IMR-90 (cell line): ENCODE measurements at regions not wholly inside any gene's neighbourhood (a gene's known extent, or its start where the extent isn't known, plus 50 kb on each side); places are given as distances from the start of the nearest gene placed in this dataset.

ENCODE experiments used
- ATAC-seq: fragments of 200-7000 bp; cut with Tn5 transposase; 2 replicates; pipeline ENCODE4 v1.9.1; 2020; ENCODE audit warnings: low read depth, mild to moderate bottlenecking, moderate library complexity
- BruUV-seq: library from RNA; stranded (reverse); fragments of 400-500 nt; replicated peaks from 2 replicates; lab custom pipeline; 2021; lab: Mats Ljungman, UMichigan
- CTCF ChIA-PET: fragments of 300-600 bp; formaldehyde crosslinking; extraction: SDS; loops from one replicate; lab custom pipeline; 2021; ENCODE audit warnings: antibody characterized with exemption; lab: Yijun Ruan, JAX
- POLR2A ChIA-PET: fragments of 300-600 bp; sonication (Branson Sonifier 250); formaldehyde crosslinking; loops from one replicate; lab custom pipeline; 2022; ENCODE audit warnings: antibody characterized with exemption; ENCODE audit not compliant: unreplicated experiment; lab: Charles Lee
- DNase-seq: peaks from one replicate; pipeline ENCODE4 v3.0.0; 2013
- H2AFZ ChIP-seq: replicated peaks from 2 replicates; pipeline ENCODE3; 2013; ENCODE audit warnings: low read length, mild to moderate bottlenecking; ENCODE audit not compliant: poor library complexity
- H2AK5ac ChIP-seq: 2 replicates; pipeline ENCODE4 v1.6.1; 2013; ENCODE audit warnings: low read depth, low read length, inconsistent platforms
- H2AK9ac ChIP-seq: replicated peaks from 2 replicates; pipeline ENCODE3; 2013; ENCODE audit warnings: mild to moderate bottlenecking, low read depth, low read length, moderate library complexity; ENCODE audit not compliant: poor library complexity
- H2BK120ac ChIP-seq: 2 replicates; pipeline ENCODE4 v1.6.1; 2013; ENCODE audit warnings: low read depth, low read length, inconsistent platforms
- H2BK15ac ChIP-seq: 3 replicates; pipeline ENCODE4 v1.6.1; 2013; ENCODE audit warnings: low read depth, low read length, inconsistent platforms
- H2BK20ac ChIP-seq: 2 replicates; pipeline ENCODE4 v1.6.1; 2013; ENCODE audit warnings: low read depth, mild to moderate bottlenecking, inconsistent platforms, low read length, moderate library complexity
- H2BK5ac ChIP-seq: 2 replicates; pipeline ENCODE4 v1.6.1; 2013; ENCODE audit warnings: mild to moderate bottlenecking, low read depth, low read length, inconsistent platforms; ENCODE audit not compliant: poor library complexity, severe bottlenecking
- H3K14ac ChIP-seq: replicated peaks from 2 replicates; pipeline ENCODE4 v1.6.1; 2013; ENCODE audit warnings: low read depth, low read length, inconsistent platforms
- H3K18ac ChIP-seq: 2 replicates; pipeline ENCODE4 v1.6.1; 2013; ENCODE audit warnings: low read depth, low read length, control low read depth
- H3K23ac ChIP-seq: 2 replicates; pipeline ENCODE4 v1.6.1; 2013; ENCODE audit warnings: low read depth, low read length, inconsistent platforms
- H3K27ac ChIP-seq: 2 replicates; pipeline ENCODE4 v1.5.1; 2013; ENCODE audit warnings: mild to moderate bottlenecking, control low read depth, low read length; ENCODE audit not compliant: insufficient read depth
- H3K27me3 ChIP-seq: 2 replicates; pipeline ENCODE4 v1.6.1; 2013; ENCODE audit warnings: low read length; ENCODE audit not compliant: control insufficient read depth, insufficient read depth
- H3K36me3 ChIP-seq: 2 replicates; pipeline ENCODE4 v1.6.1; 2013; ENCODE audit warnings: low read length, mixed read lengths; ENCODE audit not compliant: control insufficient read depth, insufficient read depth
- H3K4ac ChIP-seq: 2 replicates; pipeline ENCODE4 v1.6.1; 2013; ENCODE audit warnings: low read depth, low read length, inconsistent platforms
- H3K4me1 ChIP-seq: 2 replicates; pipeline ENCODE4 v1.6.1; 2013; ENCODE audit warnings: low read length, mixed read lengths; ENCODE audit not compliant: control insufficient read depth, insufficient read depth
- H3K4me2 ChIP-seq: 2 replicates; pipeline ENCODE4 v1.6.1; 2013; ENCODE audit warnings: low read depth, mild to moderate bottlenecking, control low read depth, low read length, moderate library complexity
- H3K4me3 ChIP-seq: 2 replicates; pipeline ENCODE4 v1.5.1; 2013; ENCODE audit warnings: low read depth, mild to moderate bottlenecking, control low read depth, low read length, moderate library complexity; ENCODE audit not compliant: insufficient read depth
- H3K56ac ChIP-seq: 2 replicates; pipeline ENCODE4 v1.6.1; 2013; ENCODE audit warnings: low read length, inconsistent platforms; ENCODE audit not compliant: insufficient read depth; ENCODE audit errors: extremely low read depth
- H3K79me1 ChIP-seq, 2 experiments: 2 replicates each; pipeline ENCODE4 v1.6.1; 2013; ENCODE audit warnings: low read length in 2 of 2, inconsistent platforms in 1 of 2, low read depth in 1 of 2
- H3K9ac ChIP-seq: 2 replicates; pipeline ENCODE4 v1.6.1; 2013; ENCODE audit warnings: low read depth, low read length, control low read depth
- H3K9me1 ChIP-seq: 2 replicates; pipeline ENCODE4 v1.6.1; 2013; ENCODE audit warnings: low read length, inconsistent platforms; ENCODE audit not compliant: insufficient read depth
- H3K9me3 ChIP-seq: 2 replicates; pipeline ENCODE4 v1.6.1; 2013; ENCODE audit warnings: low read length; ENCODE audit not compliant: control insufficient read depth, insufficient read depth
- H4K20me1 ChIP-seq: 2 replicates; pipeline ENCODE4 v1.6.1; 2013; ENCODE audit warnings: low read length, inconsistent platforms; ENCODE audit not compliant: insufficient read depth
- H4K5ac ChIP-seq: 2 replicates; pipeline ENCODE4 v1.6.1; 2013; ENCODE audit warnings: mild to moderate bottlenecking, low read depth, low read length, control low read depth
- H4K8ac ChIP-seq, 2 experiments: 2 replicates each; pipeline ENCODE4 v1.6.1; 2013; ENCODE audit warnings: low read depth in 2 of 2, low read length in 2 of 2, control low read depth in 1 of 2, inconsistent platforms in 1 of 2
- H4K91ac ChIP-seq: 2 replicates; pipeline ENCODE4 v1.6.1; 2013; ENCODE audit warnings: low read depth, low read length, inconsistent platforms; ENCODE audit not compliant: insufficient read depth
- BHLHE40 ChIP-seq: fragments of 150-350 bp; IDR thresholded peaks from 2 replicates; pipeline ENCODE4 v1.6.1; 2016; ENCODE audit warnings: mild to moderate bottlenecking, low read depth, low read length
- CEBPB ChIP-seq: IDR thresholded peaks from 2 replicates; pipeline ENCODE4 v1.6.1; 2012; ENCODE audit warnings: low read depth, low read length, improper control_type of control experiment
- CHD1 ChIP-seq: IDR thresholded peaks from 2 replicates; pipeline ENCODE4 v1.6.1; 2012; ENCODE audit warnings: low read depth, low read length, improper control_type of control experiment
- MAFK ChIP-seq: IDR thresholded peaks from 2 replicates; pipeline ENCODE4 v1.6.1; 2012; ENCODE audit warnings: low read depth, low read length, improper control_type of control experiment
- MAZ ChIP-seq: IDR thresholded peaks from 2 replicates; pipeline ENCODE4 v1.6.1; 2012; ENCODE audit warnings: low read depth, mild to moderate bottlenecking, low read length, improper control_type of control experiment, moderate library complexity, borderline replicate concordance
- MXI1 ChIP-seq: IDR thresholded peaks from 2 replicates; pipeline ENCODE4 v1.6.1; 2012; ENCODE audit warnings: low read depth, mild to moderate bottlenecking, low read length, moderate library complexity, borderline replicate concordance
- NFE2L2 ChIP-seq: fragments of 150-350 bp; IDR thresholded peaks from 2 replicates; pipeline ENCODE4 v1.6.1; 2016; ENCODE audit warnings: low read depth, mild to moderate bottlenecking, low read length
- POLR2A ChIP-seq: IDR thresholded peaks from 2 replicates; pipeline ENCODE4 v1.6.1; 2012; ENCODE audit warnings: mild to moderate bottlenecking, low read depth, low read length
- RAD21 ChIP-seq: IDR thresholded peaks from 2 replicates; pipeline ENCODE4 v1.6.1; 2012; ENCODE audit warnings: low read length, improper control_type of control experiment
- RCOR1 ChIP-seq: IDR thresholded peaks from 2 replicates; pipeline ENCODE4 v1.6.1; 2012; ENCODE audit warnings: mild to moderate bottlenecking, low read length, improper control_type of control experiment; ENCODE audit not compliant: insufficient replicate concordance
- RFX5 ChIP-seq: IDR thresholded peaks from 2 replicates; pipeline ENCODE4 v1.8.0; 2012; ENCODE audit warnings: low read depth, mild to moderate bottlenecking, low read length, moderate library complexity
- SMC3 ChIP-seq: fragments of 150-350 bp; IDR thresholded peaks from 2 replicates; pipeline ENCODE4 v1.6.1; 2016; ENCODE audit warnings: low read depth, mild to moderate bottlenecking, antibody characterized with exemption, low read length, moderate library complexity
- WGBS, 2 experiments: methylation state at CpG; one replicate each; pipeline versions ENCODE4 v1.1.5 to v1.1.7; 2013; ENCODE audit warnings: missing lambda C conversion rate in 2 of 2; ENCODE audit not compliant: insufficient read length in 1 of 2; ENCODE audit errors: extremely low coverage in 2 of 2; 5-methylcytosine and 5-hydroxymethylcytosine counted together
- dilution Hi-C: fragments of 300-500 bp; cut with HindIII; formaldehyde crosslinking; loops from one replicate; pipeline ENCODE4 v1.14.3; 2018; ENCODE audit warnings: low sequenced_read_pairs; ENCODE audit not compliant: unreplicated experiment
- in situ Hi-C: fragments of 300-500 bp; cut with MboI; formaldehyde crosslinking; loops from 3 replicates; pipeline ENCODE4 v1.14.3; 2019; ENCODE audit warnings: low sequenced_read_pairs, inconsistent platforms, mixed read lengths
- intact Hi-C: fragments of 100-400 bp; cut with micrococcal nuclease; formaldehyde crosslinking; loops from 2 replicates; pipeline ENCODE4 v1.10.0; 2022
- TF ChIP-seq, protein P1 (sequence below): fragments of 150-350 bp; IDR thresholded peaks from 2 replicates; pipeline ENCODE4 v1.6.1; 2017; ENCODE audit warnings: mild to moderate bottlenecking, antibody characterized with exemption, low read length, low read depth
- TF ChIP-seq, protein P2 (sequence below): conservative IDR thresholded peaks from 2 replicates; pipeline ENCODE4 v1.5.1; 2012; ENCODE audit warnings: mild to moderate bottlenecking, low read depth, low read length, improper control_type of control experiment

GRCh38 chr17:77433385-77434135 lies 292.8 kb downstream of the SEC14L1 start:
- peak overlapping the region; percentile 77 for H2BK120ac ChIP-seq
- 30% methylated on average over 6 of the region's 27 CpGs; no CpG with 5 or more reads in 1 of the 2 experiments for WGBS, 2 experiments
- H3K18ac ChIP-seq = no peak overlapping the region; the same call in 1 of the 2 replicates
- no TSS peak for BruUV-seq
- ATAC-seq = peak; percentile 15
- H4K91ac ChIP-seq = peak overlapping the region; percentile 80
- in situ Hi-C loops (no loop called here), dilution Hi-C loops (no loop called here), intact Hi-C loops (loop anchor here (5.0 kb wide), 1 partner anchor 579 kb away; no protein-coding TSS in a partner anchor)
- peaks cover 48 to 96% of the 10 kb centered on the region in 2 experiments for H3K79me1 ChIP-seq
- no peak overlapping the region for H3K4me3 ChIP-seq
- H3K14ac ChIP-seq = peak overlapping the region; percentile 78
- peak overlapping the region; percentile 84 for H3K4ac ChIP-seq
- peak overlapping the region; percentile 52; the same call in 1 of the 2 replicates for H3K23ac ChIP-seq
- peaks cover 66% of the 10 kb centered on the region for H3K4me1 ChIP-seq
- 0 out of 2 replicates have a peak overlapping the region, but pooled peaks have one; percentile 39 for H3K56ac ChIP-seq
- POLR2A ChIA-PET = no interaction called here
- H3K9ac ChIP-seq = no peak overlapping the region
- H2AK9ac ChIP-seq = peak overlapping the region; percentile 60
- H3K27me3 ChIP-seq = no peaks in the 10 kb centered on the region
- peaks cover 42% of the 10 kb centered on the region for H3K9me1 ChIP-seq
- peaks cover 19% of the 10 kb centered on the region; the same call in 1 of the 2 replicates for H3K36me3 ChIP-seq
- H3K27ac ChIP-seq = peak overlapping the region; percentile 58
- peak; percentile 82 for DNase-seq
- H4K20me1 ChIP-seq = peaks cover 88% of the 10 kb centered on the region
- H2BK20ac ChIP-seq = no peak overlapping the region
- peak overlapping the region; percentile 11; the same call in 1 of the 2 replicates for H3K4me2 ChIP-seq
- H4K5ac ChIP-seq = peak overlapping the region; percentile 5; the same call in 1 of the 2 replicates
- H2BK5ac ChIP-seq = peak overlapping the region; percentile 57
- peak overlapping the region; percentile 15 to 48; a peak in 2 of 4 replicates for H4K8ac ChIP-seq
- CTCF ChIA-PET = interaction anchor here (0.9 kb wide), 1 partner anchor 62 kb away, joined by 3 read pairs; no protein-coding TSS in a partner anchor
- H2BK15ac ChIP-seq = no peak overlapping the region; the same call in 2 of the 3 replicates
- H2AFZ ChIP-seq = peak overlapping the region; percentile 9
- H2AK5ac ChIP-seq = peak overlapping the region; percentile 74
- no peaks in the 10 kb centered on the region for H3K9me3 ChIP-seq
- TF ChIP-seq MAZ (peak; percentile 74; the same call in 1 of the 2 replicates), RFX5 (no peak), MAFK (no peak), RAD21 (no peak), MXI1 (peak; percentile 36; the same call in 1 of the 2 replicates), POLR2A (no peak), CEBPB (no peak), CHD1 (no peak), NFE2L2 (no peak), RCOR1 (no peak), BHLHE40 (no peak), SMC3 (peak; percentile 7; the same call in 1 of the 2 replicates)
- TF ChIP-seq, protein P1, sequence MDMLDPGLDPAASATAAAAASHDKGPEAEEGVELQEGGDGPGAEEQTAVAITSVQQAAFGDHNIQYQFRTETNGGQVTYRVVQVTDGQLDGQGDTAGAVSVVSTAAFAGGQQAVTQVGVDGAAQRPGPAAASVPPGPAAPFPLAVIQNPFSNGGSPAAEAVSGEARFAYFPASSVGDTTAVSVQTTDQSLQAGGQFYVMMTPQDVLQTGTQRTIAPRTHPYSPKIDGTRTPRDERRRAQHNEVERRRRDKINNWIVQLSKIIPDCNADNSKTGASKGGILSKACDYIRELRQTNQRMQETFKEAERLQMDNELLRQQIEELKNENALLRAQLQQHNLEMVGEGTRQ = no peak
- TF ChIP-seq, protein P2, sequence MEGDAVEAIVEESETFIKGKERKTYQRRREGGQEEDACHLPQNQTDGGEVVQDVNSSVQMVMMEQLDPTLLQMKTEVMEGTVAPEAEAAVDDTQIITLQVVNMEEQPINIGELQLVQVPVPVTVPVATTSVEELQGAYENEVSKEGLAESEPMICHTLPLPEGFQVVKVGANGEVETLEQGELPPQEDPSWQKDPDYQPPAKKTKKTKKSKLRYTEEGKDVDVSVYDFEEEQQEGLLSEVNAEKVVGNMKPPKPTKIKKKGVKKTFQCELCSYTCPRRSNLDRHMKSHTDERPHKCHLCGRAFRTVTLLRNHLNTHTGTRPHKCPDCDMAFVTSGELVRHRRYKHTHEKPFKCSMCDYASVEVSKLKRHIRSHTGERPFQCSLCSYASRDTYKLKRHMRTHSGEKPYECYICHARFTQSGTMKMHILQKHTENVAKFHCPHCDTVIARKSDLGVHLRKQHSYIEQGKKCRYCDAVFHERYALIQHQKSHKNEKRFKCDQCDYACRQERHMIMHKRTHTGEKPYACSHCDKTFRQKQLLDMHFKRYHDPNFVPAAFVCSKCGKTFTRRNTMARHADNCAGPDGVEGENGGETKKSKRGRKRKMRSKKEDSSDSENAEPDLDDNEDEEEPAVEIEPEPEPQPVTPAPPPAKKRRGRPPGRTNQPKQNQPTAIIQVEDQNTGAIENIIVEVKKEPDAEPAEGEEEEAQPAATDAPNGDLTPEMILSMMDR = no peak
